ENCODE measurements at regions not wholly inside any gene's neighbourhood (a gene's known extent, or its start where the extent isn't known, plus 50 kb on each side); places are given as distances from the start of the nearest gene placed in this dataset.

DNA sequence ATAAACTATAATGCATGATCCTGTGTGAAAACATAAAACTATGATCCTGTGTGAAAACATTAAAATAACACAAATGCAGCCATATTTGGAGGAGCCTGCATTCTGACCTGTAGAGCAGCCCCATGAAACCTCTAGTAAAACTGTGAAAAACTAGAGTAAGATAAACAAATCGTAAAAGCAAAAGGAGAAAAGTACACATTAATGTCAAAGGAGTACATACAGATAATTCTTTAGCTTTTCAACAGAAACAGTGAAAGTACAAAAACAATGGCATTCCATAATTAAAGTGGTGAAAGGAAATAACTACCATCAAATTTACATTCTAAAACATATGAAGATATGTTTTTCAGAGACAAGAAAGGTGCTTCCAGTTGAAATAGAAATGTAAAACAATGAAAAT is 1267.2 kb downstream of the SLITRK1 start:
- Mint-ChIP-seq H3K4me3 (ENCODE audit: unreplicated experiment) (no peak overlapping the region), H3K36me3 (ENCODE audit: insufficient read depth, unreplicated experiment) (no peaks in the 10 kb centered on the region), H3K27ac (ENCODE audit: low read depth, unreplicated experiment) (no peak overlapping the region), H3K9me3 (ENCODE audit: unreplicated experiment) (no peaks in the 10 kb centered on the region), H3K27me3 (ENCODE audit: insufficient read depth, unreplicated experiment) (no peaks in the 10 kb centered on the region), H3K4me1 (ENCODE audit: insufficient read depth, unreplicated experiment) (peaks cover 6% of the 10 kb centered on the region)
- DNase-seq (ENCODE audit: unreplicated experiment), result no peak
- intact Hi-C loops (cut with micrococcal nuclease), result no loop called here
- CTCF ChIA-PET, result interaction anchor here (0.6 to 0.7 kb wide), 2 partner anchors 35 to 152 kb away, joined by 4 read pairs; no protein-coding TSS in a partner anchor
- no TSS peak for BruUV-seq (replicated peaks)
- POLR2A ChIA-PET, result interaction anchor here (0.6 kb wide), 1 partner anchor 322 kb away, joined by 3 read pairs; no protein-coding TSS in a partner anchor
- TF ChIP-seq, protein P1, sequence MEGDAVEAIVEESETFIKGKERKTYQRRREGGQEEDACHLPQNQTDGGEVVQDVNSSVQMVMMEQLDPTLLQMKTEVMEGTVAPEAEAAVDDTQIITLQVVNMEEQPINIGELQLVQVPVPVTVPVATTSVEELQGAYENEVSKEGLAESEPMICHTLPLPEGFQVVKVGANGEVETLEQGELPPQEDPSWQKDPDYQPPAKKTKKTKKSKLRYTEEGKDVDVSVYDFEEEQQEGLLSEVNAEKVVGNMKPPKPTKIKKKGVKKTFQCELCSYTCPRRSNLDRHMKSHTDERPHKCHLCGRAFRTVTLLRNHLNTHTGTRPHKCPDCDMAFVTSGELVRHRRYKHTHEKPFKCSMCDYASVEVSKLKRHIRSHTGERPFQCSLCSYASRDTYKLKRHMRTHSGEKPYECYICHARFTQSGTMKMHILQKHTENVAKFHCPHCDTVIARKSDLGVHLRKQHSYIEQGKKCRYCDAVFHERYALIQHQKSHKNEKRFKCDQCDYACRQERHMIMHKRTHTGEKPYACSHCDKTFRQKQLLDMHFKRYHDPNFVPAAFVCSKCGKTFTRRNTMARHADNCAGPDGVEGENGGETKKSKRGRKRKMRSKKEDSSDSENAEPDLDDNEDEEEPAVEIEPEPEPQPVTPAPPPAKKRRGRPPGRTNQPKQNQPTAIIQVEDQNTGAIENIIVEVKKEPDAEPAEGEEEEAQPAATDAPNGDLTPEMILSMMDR (IDR thresholded peaks at IDR 0.05; ENCODE audit: unreplicated experiment), result no peak

DNA sequence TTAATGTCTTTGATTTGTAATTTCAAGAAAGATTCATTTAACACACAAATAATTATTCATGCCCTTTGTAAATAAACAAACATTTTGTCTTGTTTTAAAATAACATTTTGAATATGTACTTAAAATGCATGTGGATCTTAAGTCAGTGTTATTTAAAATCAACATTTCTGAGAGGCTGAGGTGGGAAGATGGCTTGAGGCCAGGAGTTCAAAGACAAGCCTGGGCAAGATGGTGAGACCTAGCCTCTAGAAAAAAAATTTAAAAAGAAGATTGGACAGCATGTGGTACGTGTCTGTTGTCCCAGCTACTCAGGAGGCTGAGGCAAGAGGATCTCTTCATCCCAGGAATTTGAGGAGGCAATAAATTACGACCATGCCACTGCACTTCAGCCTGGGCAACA is 1268.2 kb downstream of the SLITRK1 start:
- intact Hi-C loops (cut with micrococcal nuclease), result no loop called here
- peak; percentile 7 for DNase-seq (ENCODE audit: unreplicated experiment)
- ChIA-PET CTCF (no interaction called here), POLR2A (no interaction called here)
- no TSS peak for BruUV-seq (replicated peaks)
- TF ChIP-seq, protein P1 (IDR thresholded peaks at IDR 0.05; ENCODE audit: unreplicated experiment), result no peak
- no peaks in the 10 kb centered on the region for H3K9me3 Mint-ChIP-seq (ENCODE audit: unreplicated experiment)
- H3K27me3 Mint-ChIP-seq (ENCODE audit: insufficient read depth, unreplicated experiment), result no peaks in the 10 kb centered on the region
- no peak overlapping the region for H3K27ac Mint-ChIP-seq (ENCODE audit: low read depth, unreplicated experiment)
- H3K36me3 Mint-ChIP-seq (ENCODE audit: insufficient read depth, unreplicated experiment), result no peaks in the 10 kb centered on the region
- no peak overlapping the region for H3K4me3 Mint-ChIP-seq (ENCODE audit: unreplicated experiment)
- H3K4me1 Mint-ChIP-seq (ENCODE audit: insufficient read depth, unreplicated experiment), result peaks cover 6% of the 10 kb centered on the region

DNA sequence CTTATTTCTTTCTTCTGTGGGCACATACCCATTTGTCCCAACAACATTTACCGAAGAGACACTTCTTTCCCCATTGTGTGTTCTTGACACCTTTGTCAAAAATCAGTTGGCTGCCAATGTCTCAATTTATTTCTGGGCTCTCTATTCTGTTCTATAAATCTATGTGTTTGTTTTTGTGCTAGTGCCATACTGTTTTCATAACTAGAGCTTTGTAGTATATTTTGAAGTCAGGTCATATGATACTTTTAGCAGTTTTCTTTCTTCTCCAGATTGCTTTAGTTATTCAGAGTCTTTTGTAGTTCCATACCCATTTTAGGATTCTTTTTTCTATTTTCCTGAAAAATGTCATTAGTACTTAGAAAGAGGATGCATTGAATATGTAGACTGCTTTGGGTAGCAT is 1276.3 kb downstream of the SLITRK1 start:
- no TSS peak for BruUV-seq (replicated peaks)
- ChIA-PET POLR2A (no interaction called here), CTCF (no interaction called here)
- no peak for DNase-seq (ENCODE audit: unreplicated experiment)
- H3K27me3 Mint-ChIP-seq (ENCODE audit: insufficient read depth, unreplicated experiment), result no peaks in the 10 kb centered on the region
- H3K4me3 Mint-ChIP-seq (ENCODE audit: unreplicated experiment), result no peak overlapping the region
- intact Hi-C loops (cut with micrococcal nuclease), result no loop called here
- H3K27ac Mint-ChIP-seq (ENCODE audit: low read depth, unreplicated experiment), result no peak overlapping the region
- no peaks in the 10 kb centered on the region for H3K36me3 Mint-ChIP-seq (ENCODE audit: insufficient read depth, unreplicated experiment)
- no peaks in the 10 kb centered on the region for H3K4me1 Mint-ChIP-seq (ENCODE audit: insufficient read depth, unreplicated experiment)
- TF ChIP-seq, protein P1 (IDR thresholded peaks at IDR 0.05; ENCODE audit: unreplicated experiment), result no peak
- peaks cover 15% of the 10 kb centered on the region for H3K9me3 Mint-ChIP-seq (ENCODE audit: unreplicated experiment)

DNA sequence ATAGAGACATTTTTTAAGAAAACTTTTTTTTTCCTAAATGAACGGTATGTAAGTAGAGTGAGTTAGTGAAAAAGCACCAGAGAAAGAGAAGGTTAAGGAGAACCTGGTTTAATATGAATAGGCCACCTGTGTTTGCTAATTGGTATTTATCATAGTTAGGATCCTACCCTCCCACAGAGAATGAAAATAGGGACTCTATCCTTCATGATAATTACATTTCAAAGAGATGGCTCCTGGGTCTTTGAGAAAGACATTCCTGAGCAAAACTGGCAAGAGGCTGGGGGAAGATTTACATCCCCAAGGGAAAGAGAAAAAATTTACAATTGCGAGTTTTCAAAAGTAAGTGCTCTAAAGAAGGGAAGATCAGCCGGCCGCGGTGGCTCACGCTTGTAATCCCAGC is 1284.5 kb downstream of the SLITRK1 start:
- H3K4me3 Mint-ChIP-seq (ENCODE audit: unreplicated experiment), result no peak overlapping the region
- peaks cover 23% of the 10 kb centered on the region for H3K9me3 Mint-ChIP-seq (ENCODE audit: unreplicated experiment)
- no peaks in the 10 kb centered on the region for H3K36me3 Mint-ChIP-seq (ENCODE audit: insufficient read depth, unreplicated experiment)
- ChIA-PET POLR2A (no interaction called here), CTCF (no interaction called here)
- no peak overlapping the region for H3K27ac Mint-ChIP-seq (ENCODE audit: low read depth, unreplicated experiment)
- TF ChIP-seq, protein P1 (IDR thresholded peaks at IDR 0.05; ENCODE audit: unreplicated experiment), result no peak
- intact Hi-C loops (cut with micrococcal nuclease), result no loop called here
- no TSS peak for BruUV-seq (replicated peaks)
- H3K27me3 Mint-ChIP-seq (ENCODE audit: insufficient read depth, unreplicated experiment), result no peaks in the 10 kb centered on the region
- no peak for DNase-seq (ENCODE audit: unreplicated experiment)
- no peaks in the 10 kb centered on the region for H3K4me1 Mint-ChIP-seq (ENCODE audit: insufficient read depth, unreplicated experiment)
